ENCODE measurements at regions not wholly inside any gene's neighbourhood (a gene's known extent, or its start where the extent isn't known, plus 50 kb on each side); places are given as distances from the start of the nearest gene placed in this dataset.

- no peak for TF ChIP-seq SUZ12 (IDR thresholded peaks at IDR 0.05; ENCODE audit: extremely low read depth, insufficient read depth, insufficient read length)
- no peak for TF ChIP-seq YY1 (IDR thresholded peaks at IDR 0.05; ENCODE audit: insufficient read depth, insufficient read length)
- no peak for TF ChIP-seq ZNF274 (IDR thresholded peaks at IDR 0.05; ENCODE audit: low read depth, low read length)
- H3K9me3 ChIP-seq (ENCODE audit: insufficient read depth, low read length) = peaks cover 16% of the 10 kb centered on the region; the same call in 1 of the 2 replicates
- no peaks in the 10 kb centered on the region for H3K4me1 ChIP-seq (ENCODE audit: insufficient read depth, insufficient read length)
- no peak overlapping the region for H3K9ac ChIP-seq (ENCODE audit: insufficient read length, low read depth)
- H3K36me3 ChIP-seq (ENCODE audit: insufficient read depth, insufficient read length, low read length) = no peaks in the 10 kb centered on the region
- H3K4me3 ChIP-seq (ENCODE audit: insufficient read length, low read depth) = no peak overlapping the region
- DNase-seq (ENCODE audit: low read depth, low spot score) = no peak
- H3K27me3 ChIP-seq (ENCODE audit: insufficient read depth, insufficient read length) = no peaks in the 10 kb centered on the region
These were observed 205.1 kb downstream of the RND3 start for GRCh38 chr2:150282357-150282756.

GRCh38 chr2:150280231-150280630 lies 207.2 kb downstream of the RND3 start:
- no peak for DNase-seq (ENCODE audit: low read depth, low spot score)
- TF ChIP-seq ZNF274 (IDR thresholded peaks at IDR 0.05; ENCODE audit: low read depth, low read length) (no peak), YY1 (IDR thresholded peaks at IDR 0.05; ENCODE audit: insufficient read depth, insufficient read length) (no peak), SUZ12 (IDR thresholded peaks at IDR 0.05; ENCODE audit: extremely low read depth, insufficient read depth, insufficient read length) (no peak)
- no peak overlapping the region for H3K9ac ChIP-seq (ENCODE audit: insufficient read length, low read depth)
- H3K9me3 ChIP-seq (ENCODE audit: insufficient read depth, low read length) = peaks cover 31% of the 10 kb centered on the region
- H3K4me3 ChIP-seq (ENCODE audit: insufficient read length, low read depth) = no peak overlapping the region
- no peaks in the 10 kb centered on the region for H3K4me1 ChIP-seq (ENCODE audit: insufficient read depth, insufficient read length)
- no peaks in the 10 kb centered on the region for H3K27me3 ChIP-seq (ENCODE audit: insufficient read depth, insufficient read length)
- H3K36me3 ChIP-seq (ENCODE audit: insufficient read depth, insufficient read length, low read length) = no peaks in the 10 kb centered on the region

DNA sequence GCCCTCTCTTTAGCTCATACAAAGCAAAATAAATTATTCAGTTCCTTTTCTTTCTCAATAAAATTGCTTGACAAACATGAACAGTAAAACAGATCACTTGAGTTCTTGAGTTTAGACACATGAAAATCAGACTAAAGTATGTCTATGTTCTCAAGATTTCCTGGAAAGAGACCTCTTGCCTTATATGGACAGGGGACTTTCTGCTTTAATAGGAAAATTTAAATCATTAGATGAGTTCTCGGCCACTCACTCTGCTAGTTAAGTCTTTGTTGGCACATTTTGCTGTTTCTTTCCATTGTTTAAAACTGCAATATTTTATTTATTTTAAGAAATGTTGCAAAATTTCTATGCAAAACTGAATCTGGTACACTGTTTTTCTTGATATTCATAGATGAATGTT lies 207.8 kb downstream of the RND3 start:
- Histone ChIP-seq H3K4me3 (ENCODE audit: insufficient read length, low read depth) (no peak overlapping the region), H3K36me3 (ENCODE audit: insufficient read depth, insufficient read length, low read length) (no peaks in the 10 kb centered on the region), H3K4me1 (ENCODE audit: insufficient read depth, insufficient read length) (no peaks in the 10 kb centered on the region), H3K9ac (ENCODE audit: insufficient read length, low read depth) (no peak overlapping the region), H3K27me3 (ENCODE audit: insufficient read depth, insufficient read length) (no peaks in the 10 kb centered on the region), H3K9me3 (ENCODE audit: insufficient read depth, low read length) (peaks cover 34% of the 10 kb centered on the region)
- no peak for DNase-seq (ENCODE audit: low read depth, low spot score)
- no peak for TF ChIP-seq ZNF274 (IDR thresholded peaks at IDR 0.05; ENCODE audit: low read depth, low read length)
- TF ChIP-seq SUZ12 (IDR thresholded peaks at IDR 0.05; ENCODE audit: extremely low read depth, insufficient read depth, insufficient read length) = no peak
- TF ChIP-seq YY1 (IDR thresholded peaks at IDR 0.05; ENCODE audit: insufficient read depth, insufficient read length) = no peak

DNA sequence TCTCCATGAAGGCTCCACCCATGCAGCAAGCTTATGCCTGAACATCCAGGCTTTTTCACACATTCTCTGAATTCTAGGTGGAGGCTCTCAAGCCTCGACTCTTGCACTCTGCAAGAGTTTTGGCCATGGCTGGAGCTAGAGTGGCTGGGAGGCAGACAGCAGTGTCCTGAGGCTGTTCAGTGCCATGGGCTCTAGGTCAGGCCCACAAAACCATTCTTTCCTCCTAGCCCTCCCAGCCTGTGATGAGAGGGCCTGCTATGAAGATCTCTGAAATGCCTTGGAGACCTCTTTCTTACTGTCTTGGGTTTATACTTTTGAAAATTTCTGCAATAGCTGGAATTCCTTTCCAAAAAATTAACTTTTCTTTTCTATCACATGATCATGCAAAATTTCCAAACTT lies 210.7 kb downstream of the RND3 start:
- TF ChIP-seq SUZ12 (IDR thresholded peaks at IDR 0.05; ENCODE audit: extremely low read depth, insufficient read depth, insufficient read length) (no peak), YY1 (IDR thresholded peaks at IDR 0.05; ENCODE audit: insufficient read depth, insufficient read length) (no peak)
- Histone ChIP-seq H3K4me1 (ENCODE audit: insufficient read depth, insufficient read length) (no peaks in the 10 kb centered on the region), H3K36me3 (ENCODE audit: insufficient read depth, insufficient read length, low read length) (no peaks in the 10 kb centered on the region), H3K4me3 (ENCODE audit: insufficient read length, low read depth) (no peak overlapping the region), H3K27me3 (ENCODE audit: insufficient read depth, insufficient read length) (no peaks in the 10 kb centered on the region), H3K9ac (ENCODE audit: insufficient read length, low read depth) (no peak overlapping the region), H3K9me3 (ENCODE audit: insufficient read depth, low read length) (peaks cover 34% of the 10 kb centered on the region)
- no peak for DNase-seq (ENCODE audit: low read depth, low spot score)

DNA sequence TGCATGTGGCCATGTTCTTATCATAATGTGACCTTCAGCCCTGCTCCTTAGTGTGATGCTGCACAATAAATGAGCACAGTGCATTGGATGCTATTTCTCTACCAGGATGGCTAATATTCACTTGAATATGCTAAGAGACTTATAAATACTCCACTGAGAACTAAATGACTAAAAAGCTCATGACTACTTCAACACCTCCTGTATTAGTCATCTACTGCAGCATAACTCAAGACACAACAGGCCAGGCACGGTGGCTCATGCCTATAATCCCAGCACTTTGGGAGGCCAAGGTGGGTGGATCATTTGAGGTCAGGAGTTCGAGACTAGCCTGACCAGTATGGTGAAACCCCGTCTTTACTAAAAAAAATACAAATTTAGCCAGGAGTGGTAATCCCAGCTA lies 213.4 kb downstream of the RND3 start:
- H3K4me1 ChIP-seq (ENCODE audit: insufficient read depth, insufficient read length) = no peaks in the 10 kb centered on the region
- no peak overlapping the region for H3K9ac ChIP-seq (ENCODE audit: insufficient read length, low read depth)
- no peaks in the 10 kb centered on the region for H3K36me3 ChIP-seq (ENCODE audit: insufficient read depth, insufficient read length, low read length)
- no peak for DNase-seq (ENCODE audit: low read depth, low spot score)
- TF ChIP-seq SUZ12 (IDR thresholded peaks at IDR 0.05; ENCODE audit: extremely low read depth, insufficient read depth, insufficient read length) = no peak
- TF ChIP-seq ZNF274 (IDR thresholded peaks at IDR 0.05; ENCODE audit: low read depth, low read length) = no peak
- no peak for TF ChIP-seq YY1 (IDR thresholded peaks at IDR 0.05; ENCODE audit: insufficient read depth, insufficient read length)
- H3K27me3 ChIP-seq (ENCODE audit: insufficient read depth, insufficient read length) = no peaks in the 10 kb centered on the region
- peaks cover 34% of the 10 kb centered on the region for H3K9me3 ChIP-seq (ENCODE audit: insufficient read depth, low read length)
- H3K4me3 ChIP-seq (ENCODE audit: insufficient read length, low read depth) = no peak overlapping the region

DNA sequence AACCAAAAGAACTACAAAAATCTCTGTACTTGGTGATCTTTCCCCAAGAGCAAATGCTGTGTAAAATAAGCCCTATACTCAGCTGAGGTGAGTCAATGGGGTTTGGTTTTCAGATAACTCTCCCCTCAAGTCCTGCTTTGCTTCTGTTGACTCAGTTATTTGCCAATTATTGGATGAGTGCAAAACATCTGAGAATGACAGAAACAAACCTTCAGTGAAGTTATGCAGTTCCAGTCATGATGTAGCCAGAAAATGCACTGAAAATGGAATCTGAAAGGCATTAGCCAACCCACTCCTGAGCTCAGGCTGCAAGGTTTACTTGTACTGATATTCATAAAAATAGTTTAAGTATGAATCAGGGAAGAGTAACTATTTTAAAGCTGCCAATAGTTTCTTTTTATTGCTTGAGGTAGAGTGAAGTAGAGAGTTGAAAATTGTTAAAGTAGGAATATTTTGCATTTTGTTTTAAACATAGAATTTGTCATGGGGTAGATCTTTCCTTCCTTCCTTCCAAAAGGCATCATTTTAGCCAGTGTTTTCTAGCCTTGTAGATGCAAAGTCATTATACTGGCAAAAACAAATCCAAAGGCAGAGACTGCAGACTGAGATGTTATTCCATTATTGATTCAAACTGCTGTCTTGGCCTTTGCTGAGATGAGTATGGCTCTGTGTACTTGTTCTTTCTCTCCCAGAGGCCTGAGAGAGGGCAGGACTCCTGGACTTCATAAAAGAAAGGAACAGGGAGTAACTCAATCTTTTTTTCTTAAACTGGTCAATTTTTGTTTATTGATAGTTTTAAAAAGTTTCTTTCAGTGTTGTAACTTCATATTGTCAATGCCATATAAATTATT lies 215.3 kb downstream of the RND3 start:
- DNase-seq (ENCODE audit: low read depth, low spot score) = no peak
- H3K36me3 ChIP-seq (ENCODE audit: insufficient read depth, insufficient read length, low read length) = no peaks in the 10 kb centered on the region
- peaks cover 16% of the 10 kb centered on the region for H3K9me3 ChIP-seq (ENCODE audit: insufficient read depth, low read length)
- no peaks in the 10 kb centered on the region for H3K27me3 ChIP-seq (ENCODE audit: insufficient read depth, insufficient read length)
- no peak for TF ChIP-seq YY1 (IDR thresholded peaks at IDR 0.05; ENCODE audit: insufficient read depth, insufficient read length)
- TF ChIP-seq ZNF274 (IDR thresholded peaks at IDR 0.05; ENCODE audit: low read depth, low read length) = no peak
- TF ChIP-seq SUZ12 (IDR thresholded peaks at IDR 0.05; ENCODE audit: extremely low read depth, insufficient read depth, insufficient read length) = no peak
- H3K4me1 ChIP-seq (ENCODE audit: insufficient read depth, insufficient read length) = no peaks in the 10 kb centered on the region
- no peak overlapping the region for H3K9ac ChIP-seq (ENCODE audit: insufficient read length, low read depth)
- H3K4me3 ChIP-seq (ENCODE audit: insufficient read length, low read depth) = no peak overlapping the region

DNA sequence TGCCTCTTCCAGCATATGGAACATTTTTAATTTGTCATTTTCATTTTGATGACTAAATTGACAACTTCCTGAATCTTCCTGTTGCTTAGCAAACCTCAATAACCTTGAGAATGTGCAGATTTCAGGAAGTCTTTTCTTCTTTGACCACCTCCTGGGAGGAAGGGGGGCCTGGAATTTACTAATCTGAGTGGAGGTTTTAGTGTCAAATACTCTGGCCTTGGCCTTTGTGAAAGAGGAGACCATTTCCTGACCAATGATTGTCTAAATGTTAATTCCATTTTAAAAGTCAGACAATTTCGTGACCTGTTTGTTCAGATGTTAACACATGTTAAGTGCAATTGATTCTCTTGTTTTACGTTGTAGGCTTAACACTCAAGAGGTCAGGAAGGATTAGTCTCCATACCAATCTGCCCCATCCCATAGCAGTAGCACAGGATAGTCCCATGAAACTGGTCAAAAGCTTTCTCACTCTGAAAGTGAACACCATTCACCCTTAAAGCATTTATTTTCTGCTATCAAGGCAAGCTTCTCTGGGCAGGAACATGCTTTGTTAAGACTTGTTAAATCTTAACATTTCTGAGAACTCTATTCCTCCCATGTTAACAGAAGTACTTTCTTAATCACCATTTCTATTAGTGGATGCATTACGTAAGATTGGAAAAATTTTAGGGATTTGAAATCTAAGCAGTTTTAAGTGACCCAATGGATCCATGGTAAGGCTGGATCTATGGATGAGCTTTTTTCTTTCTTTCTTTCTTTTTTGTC lies 219.6 kb downstream of the RND3 start:
- Histone ChIP-seq H3K4me3 (ENCODE audit: insufficient read length, low read depth) (no peak overlapping the region), H3K9ac (ENCODE audit: insufficient read length, low read depth) (no peak overlapping the region), H3K36me3 (ENCODE audit: insufficient read depth, insufficient read length, low read length) (no peaks in the 10 kb centered on the region), H3K27me3 (ENCODE audit: insufficient read depth, insufficient read length) (no peaks in the 10 kb centered on the region), H3K9me3 (ENCODE audit: insufficient read depth, low read length) (no peaks in the 10 kb centered on the region; the same call in 1 of the 2 replicates), H3K4me1 (ENCODE audit: insufficient read depth, insufficient read length) (no peaks in the 10 kb centered on the region)
- peak; percentile 49 for DNase-seq (ENCODE audit: low read depth, low spot score)
- TF ChIP-seq ZNF274 (IDR thresholded peaks at IDR 0.05; ENCODE audit: low read depth, low read length) (no peak), YY1 (IDR thresholded peaks at IDR 0.05; ENCODE audit: insufficient read depth, insufficient read length) (no peak), SUZ12 (IDR thresholded peaks at IDR 0.05; ENCODE audit: extremely low read depth, insufficient read depth, insufficient read length) (no peak)
